ENCODE measurements at regions not wholly inside any gene's neighbourhood (a gene's known extent, or its start where the extent isn't known, plus 50 kb on each side); places are given as distances from the start of the nearest gene placed in this dataset.

GRCh38 chr4:148944839-148945219 is 502.6 kb upstream of the NR3C2 start (continued):
- TF ChIP-seq, protein P1, sequence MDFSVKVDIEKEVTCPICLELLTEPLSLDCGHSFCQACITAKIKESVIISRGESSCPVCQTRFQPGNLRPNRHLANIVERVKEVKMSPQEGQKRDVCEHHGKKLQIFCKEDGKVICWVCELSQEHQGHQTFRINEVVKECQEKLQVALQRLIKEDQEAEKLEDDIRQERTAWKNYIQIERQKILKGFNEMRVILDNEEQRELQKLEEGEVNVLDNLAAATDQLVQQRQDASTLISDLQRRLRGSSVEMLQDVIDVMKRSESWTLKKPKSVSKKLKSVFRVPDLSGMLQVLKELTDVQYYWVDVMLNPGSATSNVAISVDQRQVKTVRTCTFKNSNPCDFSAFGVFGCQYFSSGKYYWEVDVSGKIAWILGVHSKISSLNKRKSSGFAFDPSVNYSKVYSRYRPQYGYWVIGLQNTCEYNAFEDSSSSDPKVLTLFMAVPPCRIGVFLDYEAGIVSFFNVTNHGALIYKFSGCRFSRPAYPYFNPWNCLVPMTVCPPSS (IDR thresholded peaks at IDR 0.05) = no peak
- TF ChIP-seq, protein P2, sequence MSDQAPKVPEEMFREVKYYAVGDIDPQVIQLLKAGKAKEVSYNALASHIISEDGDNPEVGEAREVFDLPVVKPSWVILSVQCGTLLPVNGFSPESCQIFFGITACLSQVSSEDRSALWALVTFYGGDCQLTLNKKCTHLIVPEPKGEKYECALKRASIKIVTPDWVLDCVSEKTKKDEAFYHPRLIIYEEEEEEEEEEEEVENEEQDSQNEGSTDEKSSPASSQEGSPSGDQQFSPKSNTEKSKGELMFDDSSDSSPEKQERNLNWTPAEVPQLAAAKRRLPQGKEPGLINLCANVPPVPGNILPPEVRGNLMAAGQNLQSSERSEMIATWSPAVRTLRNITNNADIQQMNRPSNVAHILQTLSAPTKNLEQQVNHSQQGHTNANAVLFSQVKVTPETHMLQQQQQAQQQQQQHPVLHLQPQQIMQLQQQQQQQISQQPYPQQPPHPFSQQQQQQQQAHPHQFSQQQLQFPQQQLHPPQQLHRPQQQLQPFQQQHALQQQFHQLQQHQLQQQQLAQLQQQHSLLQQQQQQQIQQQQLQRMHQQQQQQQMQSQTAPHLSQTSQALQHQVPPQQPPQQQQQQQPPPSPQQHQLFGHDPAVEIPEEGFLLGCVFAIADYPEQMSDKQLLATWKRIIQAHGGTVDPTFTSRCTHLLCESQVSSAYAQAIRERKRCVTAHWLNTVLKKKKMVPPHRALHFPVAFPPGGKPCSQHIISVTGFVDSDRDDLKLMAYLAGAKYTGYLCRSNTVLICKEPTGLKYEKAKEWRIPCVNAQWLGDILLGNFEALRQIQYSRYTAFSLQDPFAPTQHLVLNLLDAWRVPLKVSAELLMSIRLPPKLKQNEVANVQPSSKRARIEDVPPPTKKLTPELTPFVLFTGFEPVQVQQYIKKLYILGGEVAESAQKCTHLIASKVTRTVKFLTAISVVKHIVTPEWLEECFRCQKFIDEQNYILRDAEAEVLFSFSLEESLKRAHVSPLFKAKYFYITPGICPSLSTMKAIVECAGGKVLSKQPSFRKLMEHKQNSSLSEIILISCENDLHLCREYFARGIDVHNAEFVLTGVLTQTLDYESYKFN (CRISPR knock-in tag; conservative IDR thresholded peaks at IDR 0.05) = no peak
- TF ChIP-seq, protein P3, sequence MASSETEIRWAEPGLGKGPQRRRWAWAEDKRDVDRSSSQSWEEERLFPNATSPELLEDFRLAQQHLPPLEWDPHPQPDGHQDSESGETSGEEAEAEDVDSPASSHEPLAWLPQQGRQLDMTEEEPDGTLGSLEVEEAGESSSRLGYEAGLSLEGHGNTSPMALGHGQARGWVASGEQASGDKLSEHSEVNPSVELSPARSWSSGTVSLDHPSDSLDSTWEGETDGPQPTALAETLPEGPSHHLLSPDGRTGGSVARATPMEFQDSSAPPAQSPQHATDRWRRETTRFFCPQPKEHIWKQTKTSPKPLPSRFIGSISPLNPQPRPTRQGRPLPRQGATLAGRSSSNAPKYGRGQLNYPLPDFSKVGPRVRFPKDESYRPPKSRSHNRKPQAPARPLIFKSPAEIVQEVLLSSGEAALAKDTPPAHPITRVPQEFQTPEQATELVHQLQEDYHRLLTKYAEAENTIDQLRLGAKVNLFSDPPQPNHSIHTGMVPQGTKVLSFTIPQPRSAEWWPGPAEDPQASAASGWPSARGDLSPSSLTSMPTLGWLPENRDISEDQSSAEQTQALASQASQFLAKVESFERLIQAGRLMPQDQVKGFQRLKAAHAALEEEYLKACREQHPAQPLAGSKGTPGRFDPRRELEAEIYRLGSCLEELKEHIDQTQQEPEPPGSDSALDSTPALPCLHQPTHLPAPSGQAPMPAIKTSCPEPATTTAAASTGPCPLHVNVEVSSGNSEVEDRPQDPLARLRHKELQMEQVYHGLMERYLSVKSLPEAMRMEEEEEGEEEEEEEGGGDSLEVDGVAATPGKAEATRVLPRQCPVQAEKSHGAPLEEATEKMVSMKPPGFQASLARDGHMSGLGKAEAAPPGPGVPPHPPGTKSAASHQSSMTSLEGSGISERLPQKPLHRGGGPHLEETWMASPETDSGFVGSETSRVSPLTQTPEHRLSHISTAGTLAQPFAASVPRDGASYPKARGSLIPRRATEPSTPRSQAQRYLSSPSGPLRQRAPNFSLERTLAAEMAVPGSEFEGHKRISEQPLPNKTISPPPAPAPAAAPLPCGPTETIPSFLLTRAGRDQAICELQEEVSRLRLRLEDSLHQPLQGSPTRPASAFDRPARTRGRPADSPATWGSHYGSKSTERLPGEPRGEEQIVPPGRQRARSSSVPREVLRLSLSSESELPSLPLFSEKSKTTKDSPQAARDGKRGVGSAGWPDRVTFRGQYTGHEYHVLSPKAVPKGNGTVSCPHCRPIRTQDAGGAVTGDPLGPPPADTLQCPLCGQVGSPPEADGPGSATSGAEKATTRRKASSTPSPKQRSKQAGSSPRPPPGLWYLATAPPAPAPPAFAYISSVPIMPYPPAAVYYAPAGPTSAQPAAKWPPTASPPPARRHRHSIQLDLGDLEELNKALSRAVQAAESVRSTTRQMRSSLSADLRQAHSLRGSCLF (CRISPR knock-in tag; IDR thresholded peaks at IDR 0.05; ENCODE audit: borderline replicate concordance) = no peak
- no peak for TF ChIP-seq ZNF382 (CRISPR knock-in tag; IDR thresholded peaks at IDR 0.05; ENCODE audit: borderline replicate concordance)
- no peak for TF ChIP-seq STAG1 (CRISPR knock-in tag; IDR thresholded peaks at IDR 0.05)
- TF ChIP-seq ZNF276 (CRISPR knock-in tag; IDR thresholded peaks at IDR 0.05; ENCODE audit: low read depth) = no peak
- no peak for TF ChIP-seq ZNF329 (CRISPR knock-in tag; IDR thresholded peaks at IDR 0.05; ENCODE audit: low read depth)
- TF ChIP-seq POLR2A (IDR thresholded peaks at IDR 0.05; ENCODE audit: insufficient read depth in 1 of 2, low read depth in 2 of 2, low read length in 2 of 2) = no peak
- TF ChIP-seq, protein P4, sequence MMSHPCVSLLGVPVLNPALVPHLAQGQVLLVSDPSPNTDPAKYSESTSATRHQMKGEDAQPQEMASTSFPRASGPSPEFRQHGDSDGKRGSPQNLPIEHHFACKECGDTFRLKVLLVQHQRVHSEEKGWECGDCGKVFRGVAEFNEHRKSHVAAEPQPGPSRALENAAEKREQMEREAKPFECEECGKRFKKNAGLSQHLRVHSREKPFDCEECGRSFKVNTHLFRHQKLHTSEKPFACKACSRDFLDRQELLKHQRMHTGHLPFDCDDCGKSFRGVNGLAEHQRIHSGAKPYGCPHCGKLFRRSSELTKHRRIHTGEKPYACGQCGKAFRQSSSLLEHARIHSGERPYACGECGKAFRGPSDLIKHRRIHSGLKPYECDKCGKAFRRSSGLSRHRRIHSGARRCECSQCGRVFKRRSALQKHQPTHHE (CRISPR knock-in tag; IDR thresholded peaks at IDR 0.05; ENCODE audit: borderline replicate concordance) = no peak

Data from HepG2 (cell line).